Keratinocyte (primary cell): ENCODE measurements at regions not wholly inside any gene's neighbourhood (a gene's known extent, or its start where the extent isn't known, plus 50 kb on each side); places are given as distances from the start of the nearest gene placed in this dataset.

Experiments used
- DNase-seq: peaks from one replicate; pipeline ENCODE4 v3.0.0-alpha.2; 2011; ENCODE audit warnings: low read depth, missing footprints, low spot score
- FAIRE-seq: peaks from 2 replicates; lab custom pipeline; 2011; peaks lifted over from hg19 to GRCh38; lab: Jason Lieb, UNC
- H2AFZ ChIP-seq: 2 replicates; pipeline ENCODE4 v1.6.0; 2012; ENCODE audit warnings: low read length, control low read depth, inconsistent platforms; ENCODE audit not compliant: control insufficient read depth
- H3K27ac ChIP-seq: 2 replicates; pipeline ENCODE4 v1.5.1; 2011; ENCODE audit warnings: low read length; ENCODE audit not compliant: control insufficient read depth, insufficient read depth
- H3K27me3 ChIP-seq: 3 replicates; pipeline ENCODE4 v1.6.0; 2011; ENCODE audit warnings: low read length; ENCODE audit not compliant: control insufficient read depth, insufficient read depth; ENCODE audit errors: extremely low read depth
- H3K36me3 ChIP-seq, 2 experiments: 2 replicates in 1 of 2; 3 replicates in 1 of 2; pipeline ENCODE4 v1.5.1; 2011; ENCODE audit warnings: low read length in 2 of 2, mild to moderate bottlenecking in 1 of 2; ENCODE audit not compliant: control insufficient read depth in 2 of 2, insufficient read depth in 2 of 2; ENCODE audit errors: extremely low read depth in 1 of 2
- H3K4me1 ChIP-seq: 3 replicates; pipeline ENCODE4 v1.5.1; 2011; ENCODE audit warnings: low read length; ENCODE audit not compliant: control insufficient read depth, insufficient read depth; ENCODE audit errors: extremely low read depth
- H3K4me2 ChIP-seq: 3 replicates; pipeline ENCODE4 v1.6.0; 2011; ENCODE audit warnings: low read depth, low read length; ENCODE audit not compliant: control insufficient read depth, insufficient read depth; ENCODE audit errors: extremely low read depth
- H3K4me3 ChIP-seq, 3 experiments: fragments of 200-600 bp in 1 of 3; sonication (generic) in 1 of 3; 2 replicates in 2 of 3; 3 replicates in 1 of 3; pipeline ENCODE4 v1.5.1; 2011 to 2016; ENCODE audit warnings: low read length in 3 of 3, mild to moderate bottlenecking in 3 of 3, control low read depth in 2 of 3, inconsistent platforms in 1 of 3, low read depth in 1 of 3, mixed read lengths in 1 of 3, mixed run types in 1 of 3, moderate library complexity in 1 of 3; ENCODE audit not compliant: control insufficient read depth in 2 of 3, insufficient read depth in 2 of 3; ENCODE audit errors: extremely low read depth in 1 of 3
- H3K79me2 ChIP-seq: 2 replicates; pipeline ENCODE4 v1.6.0; 2012; ENCODE audit warnings: low read length; ENCODE audit not compliant: control insufficient read depth, insufficient read depth
- H3K9ac ChIP-seq: 3 replicates; pipeline ENCODE4 v1.6.0; 2011; ENCODE audit warnings: low read length; ENCODE audit not compliant: control insufficient read depth, insufficient read depth; ENCODE audit errors: extremely low read depth
- H3K9me1 ChIP-seq: 3 replicates; pipeline ENCODE4 v1.6.0; 2011; ENCODE audit warnings: low read length; ENCODE audit not compliant: control insufficient read depth, insufficient read depth; ENCODE audit errors: extremely low read depth
- H3K9me3 ChIP-seq: 2 replicates; pipeline ENCODE4 v1.5.1; 2012; ENCODE audit warnings: low read depth, low read length; ENCODE audit not compliant: control insufficient read depth
- H4K20me1 ChIP-seq: 3 replicates; pipeline ENCODE4 v1.6.0; 2011; ENCODE audit warnings: low read length; ENCODE audit not compliant: control insufficient read depth, insufficient read depth; ENCODE audit errors: extremely low read depth
- CTCF ChIP-seq, 3 experiments: IDR thresholded peaks in 1 of 3; conservative IDR thresholded peaks in 1 of 3; optimal IDR thresholded peaks in 1 of 3; 2 replicates in 2 of 3; 3 replicates in 1 of 3; pipeline versions ENCODE3 to v1.5.1; 2011; ENCODE audit warnings: low read length in 3 of 3, mild to moderate bottlenecking in 3 of 3, moderate library complexity in 2 of 3, control low read depth in 1 of 3, inconsistent platforms in 1 of 3; ENCODE audit not compliant: insufficient read depth in 2 of 3; ENCODE audit errors: extremely low read depth in 1 of 3
- EZH2 ChIP-seq: IDR thresholded peaks from one replicate; pipeline ENCODE4 v1.6.1; 2012; ENCODE audit warnings: inconsistent platforms, mild to moderate bottlenecking, low read length, moderate library complexity
- dilution Hi-C: fragments of 300-500 bp; cut with MboI; formaldehyde crosslinking; loops from one replicate; pipeline ENCODE4 v1.7.0; 2020; ENCODE audit warnings: low sequenced_read_pairs; ENCODE audit not compliant: extremely low pct_ligation_motif_present

GRCh38 chr6:97557355-97557754 is 274.3 kb upstream of the MMS22L start:
- H3K9ac ChIP-seq: no peak overlapping the region
- no peak overlapping the region for H3K4me3 ChIP-seq
- no peaks in the 10 kb centered on the region for H3K36me3 ChIP-seq
- H3K79me2 ChIP-seq: no peaks in the 10 kb centered on the region
- no peaks in the 10 kb centered on the region for H3K9me1 ChIP-seq
- no peak for TF ChIP-seq EZH2
- no peak for TF ChIP-seq CTCF (optimal IDR thresholded peaks at IDR 0.05 in 1 of 3, IDR thresholded peaks at IDR 0.05 in 1 of 3, conservative IDR thresholded peaks at IDR 0.05 in 1 of 3; ENCODE audit: extremely low read depth in 1 of 3, insufficient read depth in 2 of 3, low read length in 3 of 3)
- FAIRE-seq: no peak
- no peaks in the 10 kb centered on the region for H3K9me3 ChIP-seq
- H3K4me1 ChIP-seq: no peaks in the 10 kb centered on the region
- H3K27me3 ChIP-seq: no peaks in the 10 kb centered on the region
- DNase-seq: no peak
- H3K4me2 ChIP-seq: no peak overlapping the region
- H2AFZ ChIP-seq: no peak overlapping the region
- dilution Hi-C loops: no loop called here
- no peaks in the 10 kb centered on the region for H4K20me1 ChIP-seq
- no peak overlapping the region for H3K27ac ChIP-seq

DNA sequence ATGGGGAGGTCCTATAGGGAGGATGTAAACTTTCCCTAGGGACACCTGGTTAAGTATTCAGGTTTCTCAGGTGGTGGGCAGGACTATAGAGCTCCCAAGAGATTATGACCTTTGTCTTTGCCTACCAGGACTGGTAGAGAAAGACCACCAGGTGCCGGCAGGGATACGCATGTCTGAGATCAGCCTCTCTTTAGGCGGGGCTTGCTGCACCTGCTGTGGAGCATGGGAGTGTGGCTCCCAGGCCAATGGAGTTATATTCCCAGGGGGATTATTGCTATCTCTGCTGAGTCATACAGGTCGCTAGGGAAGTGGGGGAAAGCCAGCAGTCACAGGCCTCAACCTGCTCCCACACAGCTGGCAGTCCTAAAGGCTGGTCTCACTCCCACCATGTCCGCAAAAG is 280.5 kb upstream of the MMS22L start:
- no peak for DNase-seq
- H3K4me1 ChIP-seq: no peaks in the 10 kb centered on the region
- no peaks in the 10 kb centered on the region for H3K79me2 ChIP-seq
- no peaks in the 10 kb centered on the region for H3K9me3 ChIP-seq
- no peaks in the 10 kb centered on the region for H3K27me3 ChIP-seq
- no peak overlapping the region for H2AFZ ChIP-seq
- no peaks in the 10 kb centered on the region for H3K9me1 ChIP-seq
- no peak overlapping the region for H3K4me3 ChIP-seq
- dilution Hi-C loops: no loop called here
- TF ChIP-seq CTCF (optimal IDR thresholded peaks at IDR 0.05 in 1 of 3, IDR thresholded peaks at IDR 0.05 in 1 of 3, conservative IDR thresholded peaks at IDR 0.05 in 1 of 3; ENCODE audit: extremely low read depth in 1 of 3, insufficient read depth in 2 of 3, low read length in 3 of 3): no peak
- no peak overlapping the region for H3K9ac ChIP-seq
- H3K36me3 ChIP-seq: no peaks in the 10 kb centered on the region
- H4K20me1 ChIP-seq: no peaks in the 10 kb centered on the region
- no peak for FAIRE-seq
- H3K27ac ChIP-seq: no peak overlapping the region
- H3K4me2 ChIP-seq: no peak overlapping the region
